ENCODE measurements at regions not wholly inside any gene's neighbourhood (a gene's known extent, or its start where the extent isn't known, plus 50 kb on each side); places are given as distances from the start of the nearest gene placed in this dataset.

DNA sequence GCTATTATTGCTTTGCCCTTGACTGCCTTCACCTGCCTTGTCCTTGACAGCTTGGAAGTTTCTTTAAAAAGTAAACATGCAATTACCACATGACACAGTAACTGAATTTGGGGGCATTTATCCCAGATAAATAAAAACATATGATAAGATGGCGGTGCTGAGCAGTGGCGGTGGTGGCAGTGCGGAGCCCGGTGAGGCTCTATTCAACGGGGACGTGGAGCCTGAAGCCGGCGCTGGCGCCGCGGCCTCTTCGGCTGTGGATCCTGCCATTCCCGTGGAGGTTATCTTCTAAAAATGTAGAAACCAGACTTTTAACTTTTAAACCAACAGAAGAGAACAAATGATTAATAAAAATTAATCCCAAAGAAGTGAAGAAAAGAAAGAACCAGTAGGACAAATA lies 59.7 kb upstream of the ZDHHC15 start:
- TF ChIP-seq EZH2 (IDR thresholded peaks at IDR 0.05; ENCODE audit: borderline replicate concordance, low read depth, low read length, poor library complexity, severe bottlenecking): no peak
- TF ChIP-seq, protein P1, sequence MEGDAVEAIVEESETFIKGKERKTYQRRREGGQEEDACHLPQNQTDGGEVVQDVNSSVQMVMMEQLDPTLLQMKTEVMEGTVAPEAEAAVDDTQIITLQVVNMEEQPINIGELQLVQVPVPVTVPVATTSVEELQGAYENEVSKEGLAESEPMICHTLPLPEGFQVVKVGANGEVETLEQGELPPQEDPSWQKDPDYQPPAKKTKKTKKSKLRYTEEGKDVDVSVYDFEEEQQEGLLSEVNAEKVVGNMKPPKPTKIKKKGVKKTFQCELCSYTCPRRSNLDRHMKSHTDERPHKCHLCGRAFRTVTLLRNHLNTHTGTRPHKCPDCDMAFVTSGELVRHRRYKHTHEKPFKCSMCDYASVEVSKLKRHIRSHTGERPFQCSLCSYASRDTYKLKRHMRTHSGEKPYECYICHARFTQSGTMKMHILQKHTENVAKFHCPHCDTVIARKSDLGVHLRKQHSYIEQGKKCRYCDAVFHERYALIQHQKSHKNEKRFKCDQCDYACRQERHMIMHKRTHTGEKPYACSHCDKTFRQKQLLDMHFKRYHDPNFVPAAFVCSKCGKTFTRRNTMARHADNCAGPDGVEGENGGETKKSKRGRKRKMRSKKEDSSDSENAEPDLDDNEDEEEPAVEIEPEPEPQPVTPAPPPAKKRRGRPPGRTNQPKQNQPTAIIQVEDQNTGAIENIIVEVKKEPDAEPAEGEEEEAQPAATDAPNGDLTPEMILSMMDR (conservative IDR thresholded peaks at IDR 0.05; ENCODE audit: low read depth, low read length): no peak

Data from A673 (cell line).